ENCODE measurements at regions not wholly inside any gene's neighbourhood (a gene's known extent, or its start where the extent isn't known, plus 50 kb on each side); places are given as distances from the start of the nearest gene placed in this dataset.

- no peaks in the 10 kb centered on the region for H3K4me1 ChIP-seq (ENCODE audit: control insufficient read depth, insufficient read depth, low read length)
- H3K27ac ChIP-seq (ENCODE audit: insufficient read depth, low read depth, low read length, poor library complexity, severe bottlenecking), result no peak overlapping the region
- H3K4me3 ChIP-seq (ENCODE audit: insufficient read depth, low read depth, low read length), result no peak overlapping the region
- H3K9me3 ChIP-seq (ENCODE audit: control insufficient read depth, low read length), result no peaks in the 10 kb centered on the region
- no peaks in the 10 kb centered on the region for H3K36me3 ChIP-seq (ENCODE audit: control insufficient read depth, insufficient read depth, low read length)
- H3K27me3 ChIP-seq (ENCODE audit: control insufficient read depth, insufficient read depth, low read length, poor library complexity, severe bottlenecking), result no peaks in the 10 kb centered on the region
- WGBS, 2 experiments, result 93 to 98% methylated on average over 2 of the region's 2 CpGs
Observed at GRCh38 chr3:191768421-191768820, 307.5 kb downstream of the PYDC2 start.

- Histone ChIP-seq H3K4me1 (ENCODE audit: control insufficient read depth, insufficient read depth, low read length) (no peaks in the 10 kb centered on the region), H3K27me3 (ENCODE audit: control insufficient read depth, insufficient read depth, low read length, poor library complexity, severe bottlenecking) (no peaks in the 10 kb centered on the region), H3K9me3 (ENCODE audit: control insufficient read depth, low read length) (no peaks in the 10 kb centered on the region), H3K36me3 (ENCODE audit: control insufficient read depth, insufficient read depth, low read length) (no peaks in the 10 kb centered on the region), H3K27ac (ENCODE audit: insufficient read depth, low read depth, low read length, poor library complexity, severe bottlenecking) (no peak overlapping the region), H3K4me3 (ENCODE audit: insufficient read depth, low read depth, low read length) (no peak overlapping the region)
- 33 to 35% methylated on average over 1 of the region's 1 CpG for WGBS, 2 experiments
Observed at GRCh38 chr3:191770541-191770940, 309.6 kb downstream of the PYDC2 start.

- no peaks in the 10 kb centered on the region for H3K36me3 ChIP-seq (ENCODE audit: control insufficient read depth, insufficient read depth, low read length)
- H3K4me1 ChIP-seq (ENCODE audit: control insufficient read depth, insufficient read depth, low read length), result no peaks in the 10 kb centered on the region
- H3K27ac ChIP-seq (ENCODE audit: insufficient read depth, low read depth, low read length, poor library complexity, severe bottlenecking), result no peak overlapping the region
- WGBS, 2 experiments, result 74 to 76% methylated on average over 4 of the region's 4 CpGs
- H3K9me3 ChIP-seq (ENCODE audit: control insufficient read depth, low read length), result no peaks in the 10 kb centered on the region
- no peak overlapping the region for H3K4me3 ChIP-seq (ENCODE audit: insufficient read depth, low read depth, low read length)
- no peaks in the 10 kb centered on the region for H3K27me3 ChIP-seq (ENCODE audit: control insufficient read depth, insufficient read depth, low read length, poor library complexity, severe bottlenecking)
Observed at GRCh38 chr3:191774485-191774884, 313.5 kb downstream of the PYDC2 start.

GRCh38 chr3:191775451-191776233 lies 314.7 kb downstream of the PYDC2 start:
- Histone ChIP-seq H3K27ac (ENCODE audit: insufficient read depth, low read depth, low read length, poor library complexity, severe bottlenecking) (no peak overlapping the region), H3K27me3 (ENCODE audit: control insufficient read depth, insufficient read depth, low read length, poor library complexity, severe bottlenecking) (no peaks in the 10 kb centered on the region), H3K9me3 (ENCODE audit: control insufficient read depth, low read length) (no peaks in the 10 kb centered on the region), H3K4me3 (ENCODE audit: insufficient read depth, low read depth, low read length) (no peak overlapping the region), H3K36me3 (ENCODE audit: control insufficient read depth, insufficient read depth, low read length) (no peaks in the 10 kb centered on the region), H3K4me1 (ENCODE audit: control insufficient read depth, insufficient read depth, low read length) (no peaks in the 10 kb centered on the region)
- WGBS, 2 experiments, result 85 to 87% methylated on average over 5 of the region's 5 CpGs

- no peaks in the 10 kb centered on the region for H3K4me1 ChIP-seq (ENCODE audit: control insufficient read depth, insufficient read depth, low read length)
- no peaks in the 10 kb centered on the region for H3K27me3 ChIP-seq (ENCODE audit: control insufficient read depth, insufficient read depth, low read length, poor library complexity, severe bottlenecking)
- no peaks in the 10 kb centered on the region for H3K9me3 ChIP-seq (ENCODE audit: control insufficient read depth, low read length)
- no peak overlapping the region for H3K27ac ChIP-seq (ENCODE audit: insufficient read depth, low read depth, low read length, poor library complexity, severe bottlenecking)
- H3K36me3 ChIP-seq (ENCODE audit: control insufficient read depth, insufficient read depth, low read length), result no peaks in the 10 kb centered on the region
- H3K4me3 ChIP-seq (ENCODE audit: insufficient read depth, low read depth, low read length), result no peak overlapping the region
- WGBS, 2 experiments, result 89 to 95% methylated on average over 4 of the region's 4 CpGs
Observed at GRCh38 chr3:191781044-191781443, 320.1 kb downstream of the PYDC2 start.

- H3K4me3 ChIP-seq (ENCODE audit: insufficient read depth, low read depth, low read length), result no peak overlapping the region
- H3K27ac ChIP-seq (ENCODE audit: insufficient read depth, low read depth, low read length, poor library complexity, severe bottlenecking), result no peak overlapping the region
- H3K36me3 ChIP-seq (ENCODE audit: control insufficient read depth, insufficient read depth, low read length), result no peaks in the 10 kb centered on the region
- no peaks in the 10 kb centered on the region for H3K9me3 ChIP-seq (ENCODE audit: control insufficient read depth, low read length)
- H3K4me1 ChIP-seq (ENCODE audit: control insufficient read depth, insufficient read depth, low read length), result no peaks in the 10 kb centered on the region
- no peaks in the 10 kb centered on the region for H3K27me3 ChIP-seq (ENCODE audit: control insufficient read depth, insufficient read depth, low read length, poor library complexity, severe bottlenecking)
Observed at GRCh38 chr3:191783024-191783423, 322.1 kb downstream of the PYDC2 start.

GRCh38 chr3:191790934-191791333 lies 330.0 kb downstream of the PYDC2 start:
- H3K27me3 ChIP-seq (ENCODE audit: control insufficient read depth, insufficient read depth, low read length, poor library complexity, severe bottlenecking), result no peaks in the 10 kb centered on the region
- no peaks in the 10 kb centered on the region for H3K36me3 ChIP-seq (ENCODE audit: control insufficient read depth, insufficient read depth, low read length)
- H3K4me3 ChIP-seq (ENCODE audit: insufficient read depth, low read depth, low read length), result no peak overlapping the region
- no peaks in the 10 kb centered on the region for H3K4me1 ChIP-seq (ENCODE audit: control insufficient read depth, insufficient read depth, low read length)
- no peaks in the 10 kb centered on the region for H3K9me3 ChIP-seq (ENCODE audit: control insufficient read depth, low read length)
- WGBS, 2 experiments, result 85 to 97% methylated on average over 1 of the region's 1 CpG
- no peak overlapping the region for H3K27ac ChIP-seq (ENCODE audit: insufficient read depth, low read depth, low read length, poor library complexity, severe bottlenecking)

- H3K36me3 ChIP-seq (ENCODE audit: control insufficient read depth, insufficient read depth, low read length), result no peaks in the 10 kb centered on the region
- H3K27me3 ChIP-seq (ENCODE audit: control insufficient read depth, insufficient read depth, low read length, poor library complexity, severe bottlenecking), result no peaks in the 10 kb centered on the region
- no peak overlapping the region for H3K4me3 ChIP-seq (ENCODE audit: insufficient read depth, low read depth, low read length)
- H3K27ac ChIP-seq (ENCODE audit: insufficient read depth, low read depth, low read length, poor library complexity, severe bottlenecking), result no peak overlapping the region
- no peaks in the 10 kb centered on the region for H3K4me1 ChIP-seq (ENCODE audit: control insufficient read depth, insufficient read depth, low read length)
- H3K9me3 ChIP-seq (ENCODE audit: control insufficient read depth, low read length), result no peaks in the 10 kb centered on the region
- WGBS, 2 experiments, result 83 to 100% methylated on average over 1 of the region's 2 CpGs
Observed at GRCh38 chr3:191792580-191792979, 331.6 kb downstream of the PYDC2 start.

GRCh38 chr3:191795196-191795595 lies 334.2 kb downstream of the PYDC2 start:
- Histone ChIP-seq H3K4me3 (ENCODE audit: insufficient read depth, low read depth, low read length) (no peak overlapping the region), H3K27me3 (ENCODE audit: control insufficient read depth, insufficient read depth, low read length, poor library complexity, severe bottlenecking) (no peaks in the 10 kb centered on the region)
- 100% methylated on average over 1 of the region's 1 CpG; no CpG with 5 or more reads in 1 of the 2 experiments for WGBS, 2 experiments

GRCh38 chr3:191797271-191797670 lies 336.3 kb downstream of the PYDC2 start:
- 91 to 98% methylated on average over 1 to 3 of the region's 3 CpGs for WGBS, 2 experiments
- no peaks in the 10 kb centered on the region for H3K36me3 ChIP-seq (ENCODE audit: control insufficient read depth, insufficient read depth, low read length)
- no peaks in the 10 kb centered on the region for H3K4me1 ChIP-seq (ENCODE audit: control insufficient read depth, insufficient read depth, low read length)
- no peak overlapping the region for H3K27ac ChIP-seq (ENCODE audit: insufficient read depth, low read depth, low read length, poor library complexity, severe bottlenecking)
- no peak overlapping the region for H3K4me3 ChIP-seq (ENCODE audit: insufficient read depth, low read depth, low read length)
- no peaks in the 10 kb centered on the region for H3K27me3 ChIP-seq (ENCODE audit: control insufficient read depth, insufficient read depth, low read length, poor library complexity, severe bottlenecking)
- no peaks in the 10 kb centered on the region for H3K9me3 ChIP-seq (ENCODE audit: control insufficient read depth, low read length)

More at GRCh38 chr3:191795196-191795595, 334.2 kb downstream of the PYDC2 start:
- Histone ChIP-seq H3K9me3 (ENCODE audit: control insufficient read depth, low read length) (no peaks in the 10 kb centered on the region), H3K4me1 (ENCODE audit: control insufficient read depth, insufficient read depth, low read length) (no peaks in the 10 kb centered on the region), H3K36me3 (ENCODE audit: control insufficient read depth, insufficient read depth, low read length) (no peaks in the 10 kb centered on the region), H3K27ac (ENCODE audit: insufficient read depth, low read depth, low read length, poor library complexity, severe bottlenecking) (no peak overlapping the region)
